COLO668 (cell line): ENCODE measurements at regions not wholly inside any gene's neighbourhood (a gene's known extent, or its start where the extent isn't known, plus 50 kb on each side); places are given as distances from the start of the nearest gene placed in this dataset.

Source experiments
- DNase-seq: peaks from one replicate; lab custom pipeline; 2025; ENCODE audit not compliant: unreplicated experiment; lab: John Stamatoyannopoulos, UW

DNA sequence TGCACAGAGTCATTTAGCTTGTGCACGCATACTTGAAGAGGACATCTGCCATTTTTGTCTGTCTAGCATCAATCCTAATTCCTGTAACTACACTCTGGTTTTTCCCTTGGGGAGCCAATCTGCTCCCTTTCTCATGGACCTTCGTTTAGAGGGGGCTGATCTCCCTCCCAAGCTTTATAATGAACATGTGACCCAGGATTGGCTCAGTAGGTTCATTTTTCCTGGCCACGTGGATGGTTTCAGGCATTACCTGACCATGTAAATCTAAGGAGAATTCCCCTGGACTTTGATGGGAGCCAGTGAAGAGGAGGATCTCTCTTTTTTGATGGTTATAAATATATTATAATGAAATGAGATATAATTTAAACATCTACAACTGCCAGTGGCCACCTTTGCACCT, 56.8 kb upstream of the HS3ST2 start:
- DNase-seq: no peak

DNA sequence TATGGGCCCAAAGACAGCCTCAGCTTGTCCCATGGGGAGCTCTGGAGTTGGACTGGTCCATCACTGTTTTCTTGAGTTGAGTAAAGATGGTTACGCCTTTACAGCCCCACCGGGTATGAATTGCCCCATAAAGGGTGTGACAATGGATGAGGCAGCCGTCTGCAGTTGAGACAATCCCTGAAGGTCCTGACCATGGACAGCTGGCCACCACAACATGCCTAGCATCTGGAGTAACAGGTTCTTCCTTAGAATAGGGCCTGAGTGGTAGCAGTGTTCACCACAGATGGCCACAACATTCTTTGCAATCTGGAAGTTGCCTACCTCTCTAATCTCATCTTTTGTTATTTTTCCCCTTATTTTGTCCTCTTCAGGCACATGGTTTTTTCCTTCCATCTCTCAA, 51.5 kb upstream of the HS3ST2 start:
- no peak for DNase-seq

DNA sequence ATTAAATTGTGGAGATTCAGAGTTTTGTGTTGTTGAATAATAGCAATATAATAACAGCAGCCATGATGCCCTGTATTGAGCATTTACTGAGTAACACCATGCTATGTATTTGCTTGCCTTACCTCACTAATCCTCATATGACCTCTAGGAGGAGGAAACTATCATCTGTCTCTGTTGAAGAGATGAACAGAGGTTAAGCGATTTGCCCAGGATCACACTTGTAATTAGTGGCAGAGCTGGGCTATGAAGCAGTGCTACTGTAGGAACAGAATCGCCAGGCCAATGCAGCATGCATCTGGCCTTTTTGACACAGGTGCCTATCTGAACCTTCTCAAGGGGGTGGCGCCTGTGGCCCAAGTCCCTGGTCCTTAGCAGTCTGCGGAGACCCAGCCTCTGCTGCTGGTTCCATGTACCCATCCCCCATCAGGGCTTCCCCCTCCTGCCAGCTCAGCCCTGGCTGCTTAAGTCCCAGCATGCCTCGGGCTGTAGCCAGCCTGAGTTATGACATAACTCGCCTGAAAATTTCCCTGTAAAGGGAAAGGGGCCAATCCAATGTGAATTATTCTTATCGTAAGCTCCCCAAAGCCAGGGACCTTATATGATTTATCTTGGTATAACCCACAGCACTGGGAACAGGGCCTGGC, 50.4 kb upstream of the HS3ST2 start:
- no peak for DNase-seq
